A549 (cell line): ENCODE measurements at regions not wholly inside any gene's neighbourhood (a gene's known extent, or its start where the extent isn't known, plus 50 kb on each side); places are given as distances from the start of the nearest gene placed in this dataset.

Experiments used
- ATAC-seq, 2 experiments: fragments of 200-7000 bp in 1 of 2; fragments of >200 bp in 1 of 2; cut with Nextera tagmentation in 1 of 2; cut with Tn5 transposase in 1 of 2; 3 replicates each; pipeline versions ENCODE4 v1.8.0 to v1.9.1; 2018 to 2020; ENCODE audit warnings: mild to moderate bottlenecking in 1 of 2, moderate library complexity in 1 of 2
- CTCF ChIA-PET: fragments of 300-600 bp; sonication (Branson Sonifier 250); formaldehyde crosslinking; extraction: SDS; loops from one replicate; lab custom pipeline; 2021; ENCODE audit warnings: antibody characterized with exemption, inconsistent platforms; lab: Yijun Ruan, JAX
- POLR2A ChIA-PET: fragments of 350-600 bp; formaldehyde crosslinking; extraction: SDS; loops from one replicate; lab custom pipeline; 2021; ENCODE audit warnings: antibody characterized with exemption, inconsistent platforms; lab: Yijun Ruan, JAX
- DNase-seq, 2 experiments: peaks; one replicate each; pipeline versions ENCODE4 v3.0.0 to v3.0.0-alpha.2; 2011 to 2016; ENCODE audit warnings: low read depth in 1 of 2, low spot score in 1 of 2
- FAIRE-seq: peaks from 2 replicates; lab custom pipeline; 2011; peaks lifted over from hg19 to GRCh38; lab: Jason Lieb, UNC
- H3K27ac ChIP-seq, 2 experiments: fragments of >200 bp; sonication (Bioruptor Twin); formaldehyde crosslinking; 3 replicates each; pipeline ENCODE4 v1.5.1; 2016 to 2017
- H3K4me1 ChIP-seq: fragments of >200 bp; sonication (Bioruptor Twin); formaldehyde crosslinking; 3 replicates; pipeline ENCODE4 v1.6.1; 2016
- H3K4me2 ChIP-seq: fragments of >200 bp; sonication (Bioruptor Twin); formaldehyde crosslinking; 3 replicates; pipeline ENCODE4 v1.6.1; 2016
- H3K4me3 ChIP-seq: fragments of >200 bp; sonication (Bioruptor Twin); formaldehyde crosslinking; 3 replicates; pipeline ENCODE4 v1.5.1; 2016
- H3K9me3 ChIP-seq: fragments of >200 bp; sonication (Bioruptor Twin); formaldehyde crosslinking; 3 replicates; pipeline ENCODE4 v1.6.1; 2016
- GATA3 ChIP-seq: IDR thresholded peaks from 2 replicates; pipeline ENCODE4 v1.6.1; 2012; ENCODE audit warnings: borderline replicate concordance
- HDAC2 ChIP-seq: fragments of 200-600 bp; sonication (generic); IDR thresholded peaks from 2 replicates; pipeline ENCODE4 v1.6.1; 2016
- HEYL ChIP-seq: fragments of 250-450 bp; sonication (Bioruptor Pico); IDR thresholded peaks from 2 replicates; pipeline ENCODE4 v1.8.0; 2021; ENCODE audit warnings: mild to moderate bottlenecking, moderate library complexity
- HOXA7 ChIP-seq: fragments of 250-450 bp; sonication (Bioruptor Pico); IDR thresholded peaks from 2 replicates; pipeline ENCODE4 v1.5.0; 2020; ENCODE audit warnings: mild to moderate bottlenecking, moderate library complexity
- NR3C1 ChIP-seq: fragments of >200 bp; sonication (Bioruptor Twin); formaldehyde crosslinking; IDR thresholded peaks from 3 replicates; pipeline ENCODE4 v1.6.1; 2017
- POLR2A ChIP-seq: IDR thresholded peaks from 2 replicates; pipeline ENCODE4 v1.6.1; 2012; ENCODE audit warnings: mild to moderate bottlenecking, low read length
- RCOR1 ChIP-seq: fragments of 150-350 bp; IDR thresholded peaks from 2 replicates; pipeline ENCODE4 v1.6.1; 2014; ENCODE audit warnings: antibody characterized with exemption, low read length, low read depth
- REST ChIP-seq: fragments of 200-600 bp; sonication (generic); IDR thresholded peaks from 2 replicates; pipeline ENCODE4 v1.6.1; 2016; ENCODE audit warnings: antibody characterized with exemption, mild to moderate bottlenecking, moderate library complexity
- RNF2 ChIP-seq: fragments of 200-600 bp; sonication (generic); IDR thresholded peaks from 2 replicates; pipeline ENCODE4 v1.6.1; 2016; ENCODE audit warnings: low read depth, mild to moderate bottlenecking, antibody characterized with exemption, moderate library complexity, borderline replicate concordance
- SMC3 ChIP-seq: fragments of >200 bp; sonication (Bioruptor Twin); formaldehyde crosslinking; IDR thresholded peaks from 3 replicates; pipeline ENCODE4 v1.6.1; 2018; ENCODE audit warnings: inconsistent platforms
- ZSCAN20 ChIP-seq: fragments of 250-450 bp; sonication (Bioruptor Pico); IDR thresholded peaks from 2 replicates; pipeline ENCODE4 v1.8.0; 2022; ENCODE audit warnings: mild to moderate bottlenecking, moderate library complexity
- WGBS: methylation state at CpG from one replicate; pipeline ENCODE4 v1.1.6; 2017; ENCODE audit errors: missing lambda C conversion rate; 5-methylcytosine and 5-hydroxymethylcytosine counted together
- TF ChIP-seq, protein P1 (sequence below): IDR thresholded peaks from 2 replicates; pipeline ENCODE4 v1.6.1; 2012
- TF ChIP-seq, protein P2 (sequence below): fragments of 250-450 bp; sonication (Bioruptor Pico); IDR thresholded peaks from 2 replicates; pipeline ENCODE4 v1.5.0; 2021; ENCODE audit warnings: mild to moderate bottlenecking, moderate library complexity, borderline replicate concordance

- TF ChIP-seq GATA3 = no peak
- no peak for TF ChIP-seq RCOR1
- TF ChIP-seq HDAC2 = no peak
- TF ChIP-seq REST = no peak
- TF ChIP-seq, protein P1, sequence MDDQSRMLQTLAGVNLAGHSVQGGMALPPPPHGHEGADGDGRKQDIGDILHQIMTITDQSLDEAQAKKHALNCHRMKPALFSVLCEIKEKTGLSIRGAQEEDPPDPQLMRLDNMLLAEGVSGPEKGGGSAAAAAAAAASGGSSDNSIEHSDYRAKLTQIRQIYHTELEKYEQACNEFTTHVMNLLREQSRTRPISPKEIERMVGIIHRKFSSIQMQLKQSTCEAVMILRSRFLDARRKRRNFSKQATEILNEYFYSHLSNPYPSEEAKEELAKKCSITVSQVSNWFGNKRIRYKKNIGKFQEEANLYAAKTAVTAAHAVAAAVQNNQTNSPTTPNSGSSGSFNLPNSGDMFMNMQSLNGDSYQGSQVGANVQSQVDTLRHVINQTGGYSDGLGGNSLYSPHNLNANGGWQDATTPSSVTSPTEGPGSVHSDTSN = no peak
- TF ChIP-seq HOXA7 (CRISPR knock-in tag) = no peak
- no peak for TF ChIP-seq NR3C1
- TF ChIP-seq SMC3 = no peak
- no peak for TF ChIP-seq ZSCAN20 (CRISPR knock-in tag)
- TF ChIP-seq RNF2 = no peak
- no peak for TF ChIP-seq POLR2A
- TF ChIP-seq, all 56 proteins: peak for 0
- DNase-seq (no peak), ATAC-seq (no peak; a peak in 1 of 6 replicates), FAIRE-seq (no peak)
- ChIA-PET CTCF (interaction anchor here (1.0 kb wide), 1 partner anchor 9 kb away, joined by 3 read pairs; no protein-coding TSS in a partner anchor), POLR2A (no interaction called here)
- no peak overlapping the region for H3K27ac ChIP-seq
- WGBS = 72% methylated on average over 2 of the region's 2 CpGs
- no peaks in the 10 kb centered on the region for H3K4me1 ChIP-seq
- no peak overlapping the region for H3K4me3 ChIP-seq
- H3K4me2 ChIP-seq = no peak overlapping the region
- no peaks in the 10 kb centered on the region for H3K9me3 ChIP-seq
These were observed 90.1 kb upstream of the PELI2 start for GRCh38 chr14:56027916-56028712.

DNA sequence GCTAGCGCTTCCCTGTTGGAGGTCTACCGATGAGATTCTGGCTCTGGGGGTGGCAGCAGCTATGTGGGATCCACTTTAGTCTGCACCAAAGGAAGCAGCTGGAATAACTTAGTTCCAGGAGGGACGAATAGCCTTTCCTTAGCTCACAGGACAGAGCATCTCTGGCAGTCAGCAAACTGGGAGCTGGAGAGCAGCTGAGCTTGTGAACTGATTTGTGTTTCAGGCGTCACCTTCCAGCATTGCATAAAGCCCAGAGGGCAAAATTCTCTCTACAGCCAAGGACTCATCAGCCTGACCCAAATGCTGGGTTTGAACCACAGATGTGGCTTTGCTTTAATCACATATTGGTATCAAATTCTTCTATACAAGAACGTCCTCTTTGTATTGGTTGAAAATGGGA, 81.9 kb upstream of the PELI2 start:
- 67% methylated on average over 5 of the region's 5 CpGs for WGBS
- ATAC-seq (no peak), DNase-seq (no peak), FAIRE-seq (no peak)
- no peaks in the 10 kb centered on the region for H3K9me3 ChIP-seq
- H3K4me2 ChIP-seq = no peak overlapping the region
- no peak overlapping the region for H3K4me3 ChIP-seq
- TF ChIP-seq, protein P2, sequence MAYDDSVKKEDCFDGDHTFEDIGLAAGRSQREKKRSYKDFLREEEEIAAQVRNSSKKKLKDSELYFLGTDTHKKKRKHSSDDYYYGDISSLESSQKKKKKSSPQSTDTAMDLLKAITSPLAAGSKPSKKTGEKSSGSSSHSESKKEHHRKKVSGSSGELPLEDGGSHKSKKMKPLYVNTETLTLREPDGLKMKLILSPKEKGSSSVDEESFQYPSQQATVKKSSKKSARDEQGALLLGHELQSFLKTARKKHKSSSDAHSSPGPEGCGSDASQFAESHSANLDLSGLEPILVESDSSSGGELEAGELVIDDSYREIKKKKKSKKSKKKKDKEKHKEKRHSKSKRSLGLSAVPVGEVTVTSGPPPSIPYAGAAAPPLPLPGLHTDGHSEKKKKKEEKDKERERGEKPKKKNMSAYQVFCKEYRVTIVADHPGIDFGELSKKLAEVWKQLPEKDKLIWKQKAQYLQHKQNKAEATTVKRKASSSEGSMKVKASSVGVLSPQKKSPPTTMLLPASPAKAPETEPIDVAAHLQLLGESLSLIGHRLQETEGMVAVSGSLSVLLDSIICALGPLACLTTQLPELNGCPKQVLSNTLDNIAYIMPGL = no peak
- TF ChIP-seq REST = no peak
- no peak for TF ChIP-seq HEYL
- TF ChIP-seq, all 56 proteins: peak for 0
- H3K4me1 ChIP-seq = no peaks in the 10 kb centered on the region
- no peak overlapping the region for H3K27ac ChIP-seq
- ChIA-PET POLR2A (no interaction called here), CTCF (interaction anchor here (0.7 to 1.1 kb wide), 2 partner anchors 9 to 233 kb away, joined by 3 read pairs; no protein-coding TSS in a partner anchor)
